ENCODE measurements at regions not wholly inside any gene's neighbourhood (a gene's known extent, or its start where the extent isn't known, plus 50 kb on each side); places are given as distances from the start of the nearest gene placed in this dataset.

DNA sequence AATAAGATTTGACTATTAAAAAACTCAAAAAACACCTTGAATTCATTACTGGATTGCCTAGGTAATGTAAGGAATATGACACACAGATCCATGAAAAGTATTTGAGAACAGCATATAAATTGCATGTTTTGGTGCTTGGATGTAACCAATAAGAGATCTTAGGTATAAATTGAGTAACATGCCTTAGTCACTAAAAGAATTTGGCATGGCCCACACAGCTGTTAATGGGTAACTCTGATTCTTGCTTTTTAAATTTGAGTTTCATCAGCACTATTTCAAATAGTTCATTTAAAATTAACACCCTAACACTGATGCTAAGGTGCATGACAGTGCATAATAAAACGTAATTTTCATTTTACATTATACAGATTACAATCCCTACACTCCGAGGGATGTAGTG, 779.3 kb upstream of the WWC1 start:
- no peak for TF ChIP-seq CTCF (conservative IDR thresholded peaks at IDR 0.05)
- H3K27ac ChIP-seq: no peak overlapping the region

- TF ChIP-seq CTCF (conservative IDR thresholded peaks at IDR 0.05): no peak
- no peak overlapping the region for H3K27ac ChIP-seq
These were observed 778.1 kb upstream of the WWC1 start for GRCh38 chr5:167513381-167513780.

GRCh38 chr5:167514461-167514860, 777.0 kb upstream of the WWC1 start:
- no peak overlapping the region for H3K27ac ChIP-seq
- TF ChIP-seq CTCF (conservative IDR thresholded peaks at IDR 0.05): no peak

GRCh38 chr5:167525004-167525403, 766.4 kb upstream of the WWC1 start:
- H3K27ac ChIP-seq: no peak overlapping the region
- TF ChIP-seq CTCF (conservative IDR thresholded peaks at IDR 0.05): no peak

DNA sequence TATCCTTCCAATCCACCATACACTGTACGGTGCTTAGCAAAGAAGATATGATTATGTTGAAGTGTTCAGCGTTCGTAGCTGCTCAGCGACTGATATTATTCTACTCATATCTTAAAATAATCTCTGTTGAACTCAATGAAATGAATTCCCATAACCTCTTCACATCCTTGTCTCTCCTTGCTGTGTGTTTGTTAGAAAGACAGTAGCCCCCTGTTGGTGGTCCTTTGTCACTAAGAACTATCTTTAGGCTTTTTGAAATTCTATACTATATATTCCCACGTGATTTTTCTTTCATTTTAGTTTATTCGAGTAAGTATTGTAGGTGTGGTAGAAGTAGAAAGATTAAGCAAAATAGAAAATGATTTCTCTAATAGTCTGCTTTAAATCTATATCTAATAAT, 762.8 kb upstream of the WWC1 start:
- H3K27ac ChIP-seq: no peak overlapping the region
- TF ChIP-seq CTCF (conservative IDR thresholded peaks at IDR 0.05): no peak

DNA sequence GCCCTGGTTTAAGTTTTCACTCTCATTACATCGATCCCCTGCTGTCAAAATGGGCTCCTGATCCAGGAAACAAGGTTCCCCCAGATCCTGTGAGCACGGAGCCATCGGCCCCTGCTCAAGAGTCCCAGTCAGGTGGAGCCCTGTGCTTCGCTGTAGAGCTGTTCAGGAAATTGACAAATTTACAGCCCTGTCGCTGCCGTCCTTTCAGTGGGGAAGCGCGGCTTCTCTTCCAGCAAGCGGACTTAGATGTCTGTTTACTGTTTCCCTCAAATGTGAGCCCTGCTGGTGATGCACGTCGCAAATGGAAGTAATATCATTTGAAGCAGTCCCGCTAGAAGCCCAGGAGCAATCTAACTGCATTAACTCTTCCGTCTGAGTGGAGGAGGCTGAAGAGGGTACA, 760.9 kb upstream of the WWC1 start:
- no peak for TF ChIP-seq CTCF (conservative IDR thresholded peaks at IDR 0.05)

GRCh38 chr5:167533814-167534795, 757.3 kb upstream of the WWC1 start:
- no peak overlapping the region for H3K27ac ChIP-seq
- no peak for TF ChIP-seq CTCF (conservative IDR thresholded peaks at IDR 0.05)

More for the DNA sequence above, 760.9 kb upstream of the WWC1 start:
- H3K27ac ChIP-seq: no peak overlapping the region
